Endothelial cell of umbilical vein (primary cell): ENCODE measurements at regions not wholly inside any gene's neighbourhood (a gene's known extent, or its start where the extent isn't known, plus 50 kb on each side); places are given as distances from the start of the nearest gene placed in this dataset.
"Not testable (repeated sequence)": the region's sequence is repeated elsewhere in the genome, so short reads cannot be mapped to it uniquely, and the experiment has no call there.

Experiments used
- CTCF ChIP-seq, 2 donors: IDR thresholded peaks; 1 replicate in 1 of 2; 2 replicates in 1 of 2; pipeline ENCODE4 v1.5.1; 2011; ENCODE audit warnings: low read length in 2 of 2, mild to moderate bottlenecking in 2 of 2, moderate library complexity in 2 of 2, control low read depth in 1 of 2, inconsistent platforms in 1 of 2, low read depth in 1 of 2; ENCODE audit not compliant: insufficient read depth in 1 of 2; ENCODE audit errors: extremely low read depth in 1 of 2
- EZH2 ChIP-seq: IDR thresholded peaks from 2 replicates; pipeline ENCODE4 v1.6.1; 2012; ENCODE audit warnings: borderline replicate concordance, low read depth, mild to moderate bottlenecking, moderate library complexity, low read length, inconsistent platforms; ENCODE audit not compliant: severe bottlenecking
- FOS ChIP-seq: IDR thresholded peaks from 2 replicates; pipeline ENCODE4 v1.6.1; 2011; ENCODE audit warnings: mild to moderate bottlenecking, low read length, moderate library complexity, borderline replicate concordance; ENCODE audit not compliant: insufficient read depth
- JUN ChIP-seq: IDR thresholded peaks from 2 replicates; pipeline ENCODE4 v1.6.1; 2011; ENCODE audit warnings: borderline replicate concordance, low read depth; ENCODE audit not compliant: insufficient read length, insufficient read depth
- MAX ChIP-seq: IDR thresholded peaks from 2 replicates; pipeline ENCODE4 v1.6.1; 2011; ENCODE audit not compliant: insufficient read depth, insufficient read length
- POLR2A ChIP-seq: IDR thresholded peaks from 2 replicates; pipeline ENCODE4 v1.6.1; 2012; ENCODE audit warnings: low read depth, mild to moderate bottlenecking, control low read depth, low read length
- POLR2AphosphoS5 ChIP-seq: IDR thresholded peaks from 2 replicates; pipeline ENCODE4 v1.6.1; 2012; ENCODE audit warnings: low read depth, mild to moderate bottlenecking, control low read depth, low read length, moderate library complexity; ENCODE audit not compliant: insufficient read depth

GRCh38 chr7:106526617-106527016 is 134.3 kb downstream of the CCDC71L start:
- not testable (repeated sequence) for TF ChIP-seq CTCF (IDR thresholded peaks at IDR 0.05; ENCODE audit: extremely low read depth in 1 of 2, insufficient read depth in 1 of 2, low read depth in 1 of 2, low read length in 2 of 2); EZH2; FOS; POLR2A; POLR2AphosphoS5; MAX; JUN
